OCI-LY7 (cell line): ENCODE measurements at regions not wholly inside any gene's neighbourhood (a gene's known extent, or its start where the extent isn't known, plus 50 kb on each side); places are given as distances from the start of the nearest gene placed in this dataset.

ENCODE experiments used
- BruUV-seq: library from RNA; stranded (reverse); fragments of 400-500 nt; replicated peaks from 2 replicates; lab custom pipeline; 2021; lab: Mats Ljungman, UMichigan
- CTCF ChIA-PET: fragments of 300-600 bp; sonication (Branson Sonifier 250); formaldehyde crosslinking; loops from one replicate; lab custom pipeline; 2022; ENCODE audit warnings: antibody characterized with exemption; ENCODE audit not compliant: unreplicated experiment; lab: Charles Lee
- POLR2A ChIA-PET: fragments of 300-600 bp; sonication (Branson Sonifier 250); formaldehyde crosslinking; loops from one replicate; lab custom pipeline; 2022; ENCODE audit warnings: antibody characterized with exemption; lab: Charles Lee
- DNase-seq: peaks from one replicate; pipeline ENCODE4 v3.0.0-alpha.2; 2015; ENCODE audit warnings: low spot score
- H2AFZ ChIP-seq: fragments of 200-600 bp; sonication (generic), shearing (Covaris generic); 2 replicates; pipeline ENCODE4 v1.6.1; 2014; ENCODE audit warnings: mild to moderate bottlenecking, antibody characterized with exemption, low read length, moderate library complexity
- H3K27ac ChIP-seq: fragments of 200-600 bp; sonication (generic); 2 replicates; pipeline ENCODE4 v1.5.1; 2014; ENCODE audit warnings: mixed run types, low read depth, mild to moderate bottlenecking, moderate library complexity, low read length, inconsistent platforms; ENCODE audit not compliant: poor library complexity, severe bottlenecking
- H3K36me3 ChIP-seq: fragments of 200-600 bp; sonication (generic); 2 replicates; pipeline ENCODE4 v1.6.1; 2014; ENCODE audit warnings: mild to moderate bottlenecking, antibody characterized with exemption, low read length, moderate library complexity, mixed read lengths; ENCODE audit not compliant: insufficient read depth
- H3K4me1 ChIP-seq: fragments of 200-600 bp; sonication (generic); 2 replicates; pipeline ENCODE4 v1.5.1; 2014; ENCODE audit warnings: mild to moderate bottlenecking, low read length; ENCODE audit not compliant: insufficient read depth, poor library complexity, severe bottlenecking
- H3K4me2 ChIP-seq: fragments of 200-600 bp; sonication (generic); 2 replicates; pipeline ENCODE4 v1.6.1; 2014; ENCODE audit warnings: mild to moderate bottlenecking, low read length
- H3K4me3 ChIP-seq: fragments of 200-600 bp; sonication (generic); 2 replicates; pipeline ENCODE4 v1.5.1; 2014; ENCODE audit warnings: mild to moderate bottlenecking, low read depth, low read length; ENCODE audit not compliant: poor library complexity, severe bottlenecking
- H3K79me2 ChIP-seq: fragments of 200-600 bp; sonication (generic); 2 replicates; pipeline ENCODE4 v1.6.1; 2016; ENCODE audit warnings: low read depth, mild to moderate bottlenecking, low read length, moderate library complexity, mixed read lengths; ENCODE audit not compliant: insufficient read depth
- H3K9me2 ChIP-seq: fragments of 200-600 bp; sonication (generic); 2 replicates; pipeline ENCODE4 v1.6.1; 2016; ENCODE audit warnings: mild to moderate bottlenecking, low read length, mixed read lengths; ENCODE audit not compliant: insufficient read depth
- H3K9me3 ChIP-seq: fragments of 200-600 bp; sonication (generic); 2 replicates; pipeline ENCODE4 v1.6.1; 2014; ENCODE audit warnings: mild to moderate bottlenecking, mixed run types, low read length, mixed read lengths
- H4K20me1 ChIP-seq: fragments of 200-600 bp; sonication (generic); 2 replicates; pipeline ENCODE4 v1.6.1; 2014; ENCODE audit warnings: mild to moderate bottlenecking, antibody characterized with exemption, low read length, moderate library complexity, mixed read lengths; ENCODE audit not compliant: insufficient read depth
- CTCF ChIP-seq: fragments of 200-600 bp; sonication (generic); conservative IDR thresholded peaks from 2 replicates; pipeline ENCODE4 v1.5.1; 2014; ENCODE audit warnings: mild to moderate bottlenecking, antibody characterized with exemption, low read length, moderate library complexity, mixed read lengths
- EZH2phosphoT487 ChIP-seq: fragments of 200-600 bp; sonication (generic); IDR thresholded peaks from 2 replicates; pipeline ENCODE4 v1.6.1; 2018; ENCODE audit warnings: low read depth, borderline replicate concordance, mild to moderate bottlenecking, mixed run types, antibody characterized with exemption, low read length, moderate library complexity, mixed read lengths
- intact Hi-C: fragments of 100-400 bp; cut with micrococcal nuclease; formaldehyde crosslinking; loops from one replicate; pipeline ENCODE4 v1.10.0; 2022; ENCODE audit not compliant: unreplicated experiment

GRCh38 chr22:33114565-33114964 lies 56.4 kb upstream of the SYN3 start:
- H3K4me2 ChIP-seq: no peak overlapping the region
- peak overlapping the region; percentile 92 for H3K27ac ChIP-seq
- H3K9me3 ChIP-seq: no peaks in the 10 kb centered on the region
- POLR2A ChIA-PET: interaction anchor here (0.7 to 2.0 kb wide), 2 partner anchors 9 to 29 kb away, joined by 3 to 9 read pairs; no protein-coding TSS in a partner anchor
- no peaks in the 10 kb centered on the region for H3K36me3 ChIP-seq
- H4K20me1 ChIP-seq: no peaks in the 10 kb centered on the region
- BruUV-seq: no TSS peak
- TF ChIP-seq CTCF (no peak), EZH2phosphoT487 (no peak)
- no peak overlapping the region for H2AFZ ChIP-seq
- DNase-seq: no peak
- intact Hi-C loops: loop anchor here (5.0 kb wide), 1 partner anchor 158 kb away; no protein-coding TSS in a partner anchor
- H3K79me2 ChIP-seq: no peaks in the 10 kb centered on the region
- H3K9me2 ChIP-seq: no peaks in the 10 kb centered on the region
- H3K4me1 ChIP-seq: peaks cover 65% of the 10 kb centered on the region
- H3K4me3 ChIP-seq: no peak overlapping the region
- CTCF ChIA-PET: no interaction called here

- intact Hi-C loops: loop anchor here (1.0 to 5.0 kb wide), 2 partner anchors 80 to 160 kb away; no protein-coding TSS in a partner anchor
- no TSS peak for BruUV-seq
- POLR2A ChIA-PET: interaction anchor here (0.5 to 2.0 kb wide), 4 partner anchors 11 to 1474 kb away, joined by 3 to 9 read pairs (median 4); no protein-coding TSS in a partner anchor
- no peaks in the 10 kb centered on the region for H3K36me3 ChIP-seq
- peaks cover 69% of the 10 kb centered on the region for H3K4me1 ChIP-seq
- H3K79me2 ChIP-seq: no peaks in the 10 kb centered on the region
- peak overlapping the region; percentile 92 for H3K27ac ChIP-seq
- DNase-seq: peak; percentile 96
- no peak for TF ChIP-seq EZH2phosphoT487
- TF ChIP-seq CTCF: no peak
- H3K9me3 ChIP-seq: no peaks in the 10 kb centered on the region
- H3K4me2 ChIP-seq: peak overlapping the region; percentile 57
- no peaks in the 10 kb centered on the region for H4K20me1 ChIP-seq
- CTCF ChIA-PET: no interaction called here
- peak overlapping the region; percentile 11 for H3K4me3 ChIP-seq
- no peaks in the 10 kb centered on the region for H3K9me2 ChIP-seq
- peak overlapping the region; percentile 26; the same call in 1 of the 2 replicates for H2AFZ ChIP-seq
These were observed 54.4 kb upstream of the SYN3 start for GRCh38 chr22:33112580-33112979.

GRCh38 chr22:33111491-33111890 lies 53.3 kb upstream of the SYN3 start:
- POLR2A ChIA-PET: interaction anchor here (0.9 to 1.7 kb wide), 4 partner anchors 10 to 90 kb away, joined by 3 to 5 read pairs (median 3); no protein-coding TSS in a partner anchor
- no peak overlapping the region for H3K4me3 ChIP-seq
- BruUV-seq: no TSS peak
- CTCF ChIA-PET: interaction anchor here (0.5 kb wide), 1 partner anchor 13 kb away, joined by 3 read pairs; no protein-coding TSS in a partner anchor
- no peaks in the 10 kb centered on the region for H4K20me1 ChIP-seq
- H2AFZ ChIP-seq: no peak overlapping the region; the same call in 1 of the 2 replicates
- H3K27ac ChIP-seq: peak overlapping the region; percentile 92
- TF ChIP-seq CTCF (no peak), EZH2phosphoT487 (no peak)
- peaks cover 58% of the 10 kb centered on the region for H3K4me1 ChIP-seq
- no peaks in the 10 kb centered on the region for H3K79me2 ChIP-seq
- intact Hi-C loops: loop anchor here (5.0 kb wide), 1 partner anchor 161 kb away; no protein-coding TSS in a partner anchor
- DNase-seq: peak; percentile 54
- H3K9me3 ChIP-seq: no peaks in the 10 kb centered on the region
- H3K4me2 ChIP-seq: peak overlapping the region; percentile 57
- H3K9me2 ChIP-seq: no peaks in the 10 kb centered on the region
- H3K36me3 ChIP-seq: no peaks in the 10 kb centered on the region
